Gastroesophageal sphincter (tissue), 4 donors: ENCODE measurements at regions not wholly inside any gene's neighbourhood (a gene's known extent, or its start where the extent isn't known, plus 50 kb on each side); places are given as distances from the start of the nearest gene placed in this dataset.

Experiments used
- ATAC-seq: fragments of 150-250 bp; one replicate; pipeline ENCODE4 v1.9.1; 2016; ENCODE audit warnings: mild to moderate bottlenecking, moderate library complexity
- H3K27ac ChIP-seq, 4 donors: fragments of 200-600 bp; sonication (generic) in 3 of 4; 1 replicate in 3 of 4; 2 replicates in 1 of 4; pipeline ENCODE4 v1.5.1; 2016 to 2019
- H3K27me3 ChIP-seq: fragments of 200-600 bp; sonication (generic); one replicate; pipeline ENCODE4 v1.5.1; 2019
- H3K36me3 ChIP-seq, 2 donors: fragments of 200-600 bp; sonication (generic); one replicate each; pipeline ENCODE4 v1.5.1; 2019; ENCODE audit warnings: control low read depth in 1 of 2
- H3K4me1 ChIP-seq, 3 donors: fragments of 200-600 bp; sonication (generic); 1 replicate in 2 of 3; 2 replicates in 1 of 3; pipeline ENCODE4 v1.5.1; 2016 to 2019; ENCODE audit warnings: control low read depth in 2 of 3
- H3K4me3 ChIP-seq, 2 donors: fragments of 200-600 bp; sonication (generic); one replicate each; pipeline ENCODE4 v1.5.1; 2019; ENCODE audit warnings: mild to moderate bottlenecking in 1 of 2, moderate library complexity in 1 of 2
- H3K9me3 ChIP-seq, 3 donors: fragments of 200-600 bp; sonication (generic); one replicate each; pipeline ENCODE4 v1.5.1; 2017 to 2019; ENCODE audit warnings: control low read depth in 2 of 3
- CTCF ChIP-seq, 4 experiments: fragments of 200-600 bp in 2 of 4; fragments of 450-650 bp in 2 of 4; sonication (generic) in 1 of 4; IDR thresholded peaks; one replicate each; pipeline ENCODE4 v1.5.1; 2017 to 2019; ENCODE audit warnings: antibody characterized with exemption in 4 of 4, mild to moderate bottlenecking in 2 of 4, moderate library complexity in 2 of 4
- EP300 ChIP-seq: sonication (generic); formaldehyde crosslinking; IDR thresholded peaks from one replicate; pipeline ENCODE4 v1.6.1; 2017; ENCODE audit warnings: antibody characterized with exemption, mild to moderate bottlenecking
- POLR2A ChIP-seq, 2 donors: fragments of 450-650 bp; IDR thresholded peaks; one replicate each; pipeline ENCODE4 v1.6.1; 2017; ENCODE audit warnings: antibody characterized with exemption in 2 of 2, mild to moderate bottlenecking in 2 of 2, moderate library complexity in 1 of 2
- POLR2AphosphoS5 ChIP-seq: sonication (generic); formaldehyde crosslinking; IDR thresholded peaks from one replicate; pipeline ENCODE4 v1.6.1; 2017; ENCODE audit warnings: antibody characterized with exemption
- WGBS, 2 donors: methylation state at CpG; one replicate each; pipeline ENCODE4 v1.1.5; 2018; ENCODE audit warnings: low coverage in 1 of 2; 5-methylcytosine and 5-hydroxymethylcytosine counted together

- peaks cover 0 to 8% (median 0%) of the 10 kb centered on the region in 3 donors for H3K4me1 ChIP-seq
- no peak for ATAC-seq
- WGBS, 2 donors, result 74 to 89% methylated on average over 3 to 8 of the region's 8 CpGs
- no peak overlapping the region for H3K27ac ChIP-seq
- no peaks in the 10 kb centered on the region for H3K9me3 ChIP-seq
- no peaks in the 10 kb centered on the region for H3K36me3 ChIP-seq
- H3K27me3 ChIP-seq, result peaks cover 24% of the 10 kb centered on the region
- H3K4me3 ChIP-seq, result no peak overlapping the region
- TF ChIP-seq POLR2A (IDR thresholded peaks at IDR 0.05) (no peak), POLR2AphosphoS5 (no peak), CTCF (IDR thresholded peaks at IDR 0.05) (no peak), EP300 (no peak)
Measured at GRCh38 chr2:239689410-239689809, 288.6 kb upstream of the HDAC4 start.

DNA sequence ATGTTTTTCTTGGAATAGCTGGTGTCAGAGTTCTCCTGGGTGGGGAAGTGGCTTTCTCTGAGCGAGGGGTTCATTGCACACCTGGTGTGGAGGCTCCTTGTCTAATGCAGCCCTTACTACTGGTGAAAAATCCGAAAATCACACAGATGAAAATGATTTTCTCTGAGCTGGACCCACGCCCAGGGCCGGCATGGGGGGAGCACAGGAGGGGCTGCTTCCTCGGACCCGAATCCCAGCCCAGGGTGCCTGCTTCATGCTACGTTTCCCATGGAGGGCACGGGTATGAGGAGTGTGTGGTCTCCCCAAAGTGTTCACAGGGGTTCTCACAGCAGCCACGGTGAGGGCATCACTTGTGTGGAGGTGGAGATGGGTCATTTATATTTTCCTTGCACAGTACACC lies 288.0 kb upstream of the HDAC4 start:
- H3K9me3 ChIP-seq, result no peaks in the 10 kb centered on the region
- no peaks in the 10 kb centered on the region for H3K36me3 ChIP-seq
- no peak overlapping the region for H3K4me3 ChIP-seq
- WGBS, 2 donors, result 69 to 81% methylated on average over 4 to 8 of the region's 9 CpGs
- ATAC-seq, result no peak
- H3K27me3 ChIP-seq, result peaks cover 24% of the 10 kb centered on the region
- peaks cover 0 to 8% (median 0%) of the 10 kb centered on the region in 3 donors for H3K4me1 ChIP-seq
- TF ChIP-seq CTCF (IDR thresholded peaks at IDR 0.05) (no peak), POLR2A (IDR thresholded peaks at IDR 0.05) (no peak), POLR2AphosphoS5 (no peak)
- H3K27ac ChIP-seq, result no peak overlapping the region

- ATAC-seq, result no peak
- Histone ChIP-seq H3K9me3 (no peaks in the 10 kb centered on the region), H3K4me3 (no peak overlapping the region), H3K4me1 (peaks cover 0 to 8% (median 0%) of the 10 kb centered on the region in 3 donors), H3K27ac (no peak overlapping the region), H3K27me3 (peaks cover 24% of the 10 kb centered on the region), H3K36me3 (no peaks in the 10 kb centered on the region)
- 59 to 69% methylated on average over 4 of the region's 14 CpGs for WGBS, 2 donors
- no peak for TF ChIP-seq EP300
- no peak for TF ChIP-seq POLR2A (IDR thresholded peaks at IDR 0.05)
- TF ChIP-seq POLR2AphosphoS5, result no peak
- no peak for TF ChIP-seq CTCF (IDR thresholded peaks at IDR 0.05)
Measured at GRCh38 chr2:239688122-239688681, 287.4 kb upstream of the HDAC4 start.

GRCh38 chr2:239687441-239687840 lies 286.6 kb upstream of the HDAC4 start:
- ATAC-seq, result no peak

More at GRCh38 chr2:239687441-239687840, 286.6 kb upstream of the HDAC4 start:
- Histone ChIP-seq H3K4me3 (no peak overlapping the region), H3K27me3 (peaks cover 24% of the 10 kb centered on the region), H3K36me3 (no peaks in the 10 kb centered on the region), H3K9me3 (peaks cover 0 to 2% (median 0%) of the 10 kb centered on the region in 3 donors), H3K4me1 (peaks cover 0 to 8% (median 0%) of the 10 kb centered on the region in 3 donors), H3K27ac (no peak overlapping the region)
- WGBS, 2 donors, result 73 to 82% methylated on average over 3 to 5 of the region's 5 CpGs
- TF ChIP-seq EP300, result no peak
- no peak for TF ChIP-seq POLR2AphosphoS5
- no peak for TF ChIP-seq POLR2A (IDR thresholded peaks at IDR 0.05)
- no peak for TF ChIP-seq CTCF (IDR thresholded peaks at IDR 0.05)
